SIG-M5 treated with dmso at 0.1 percent for 504 hours (cell line): ENCODE measurements at regions not wholly inside any gene's neighbourhood (a gene's known extent, or its start where the extent isn't known, plus 50 kb on each side); places are given as distances from the start of the nearest gene placed in this dataset.

Experiments used
- DNase-seq: peaks from one replicate; lab custom pipeline; 2025; ENCODE audit not compliant: unreplicated experiment; lab: John Stamatoyannopoulos, UW

GRCh38 chr1:212189352-212189738, 95.9 kb upstream of the PPP2R5A start:
- no peak for DNase-seq

- DNase-seq: no peak
Measured at GRCh38 chr1:212190169-212190568, 95.0 kb upstream of the PPP2R5A start.

- no peak for DNase-seq
Measured at GRCh38 chr1:212192261-212192998, 92.8 kb upstream of the PPP2R5A start.

- DNase-seq: no peak
Measured at GRCh38 chr1:212196355-212196754, 88.9 kb upstream of the PPP2R5A start.

- DNase-seq: no peak
Measured at GRCh38 chr1:212201461-212201860, 83.7 kb upstream of the PPP2R5A start.

- DNase-seq: no peak
Measured at GRCh38 chr1:212203630-212204029, 81.6 kb upstream of the PPP2R5A start.

- DNase-seq: no peak
Measured at GRCh38 chr1:212205006-212205405, 80.2 kb upstream of the PPP2R5A start.

- DNase-seq: no peak
Measured at GRCh38 chr1:212205843-212206242, 79.4 kb upstream of the PPP2R5A start.

- DNase-seq: no peak
Measured at GRCh38 chr1:212207118-212207517, 78.1 kb upstream of the PPP2R5A start.

GRCh38 chr1:212207822-212208520, 77.2 kb upstream of the PPP2R5A start:
- DNase-seq: no peak

- no peak for DNase-seq
Measured at GRCh38 chr1:212208978-212209644, 76.1 kb upstream of the PPP2R5A start.

GRCh38 chr1:212211371-212211770, 73.8 kb upstream of the PPP2R5A start:
- no peak for DNase-seq

GRCh38 chr1:212212343-212212742, 72.9 kb upstream of the PPP2R5A start:
- no peak for DNase-seq

GRCh38 chr1:212212906-212213305, 72.3 kb upstream of the PPP2R5A start:
- DNase-seq: no peak

GRCh38 chr1:212213784-212214183, 71.4 kb upstream of the PPP2R5A start:
- no peak for DNase-seq

- DNase-seq: no peak
Measured at GRCh38 chr1:212214325-212214724, 70.9 kb upstream of the PPP2R5A start.

GRCh38 chr1:212215910-212216309, 69.3 kb upstream of the PPP2R5A start:
- no peak for DNase-seq

GRCh38 chr1:212217633-212218032, 67.6 kb upstream of the PPP2R5A start:
- DNase-seq: no peak

GRCh38 chr1:212218065-212218464, 67.1 kb upstream of the PPP2R5A start:
- no peak for DNase-seq

- no peak for DNase-seq
Measured at GRCh38 chr1:212218911-212219310, 66.3 kb upstream of the PPP2R5A start.

- no peak for DNase-seq
Measured at GRCh38 chr1:212219679-212220463, 65.3 kb upstream of the PPP2R5A start.
